NCI-H1092 treated with DMSO at 0.1 percent for 48 hours (cell line): ENCODE measurements at regions not wholly inside any gene's neighbourhood (a gene's known extent, or its start where the extent isn't known, plus 50 kb on each side); places are given as distances from the start of the nearest gene placed in this dataset.

Source experiments
- DNase-seq: peaks from one replicate; lab custom pipeline; 2025; lab: John Stamatoyannopoulos, UW

- no peak for DNase-seq
These were observed 384.6 kb upstream of the SLC30A5 start for GRCh38 chr5:68709239-68709638.

- DNase-seq, result no peak
These were observed 383.3 kb upstream of the SLC30A5 start for GRCh38 chr5:68710514-68710913.

GRCh38 chr5:68711293-68712200, 382.3 kb upstream of the SLC30A5 start:
- no peak for DNase-seq

- no peak for DNase-seq
These were observed 379.0 kb upstream of the SLC30A5 start for GRCh38 chr5:68714810-68715209.

- no peak for DNase-seq
These were observed 372.8 kb upstream of the SLC30A5 start for GRCh38 chr5:68720884-68721610.

GRCh38 chr5:68722357-68722756, 371.5 kb upstream of the SLC30A5 start:
- DNase-seq, result no peak

- DNase-seq, result no peak
These were observed 367.7 kb upstream of the SLC30A5 start for GRCh38 chr5:68725905-68726683.

- DNase-seq, result no peak
These were observed 365.9 kb upstream of the SLC30A5 start for GRCh38 chr5:68727931-68728330.

GRCh38 chr5:68729678-68730077, 364.1 kb upstream of the SLC30A5 start:
- no peak for DNase-seq

GRCh38 chr5:68730220-68730978, 363.4 kb upstream of the SLC30A5 start:
- peak; percentile 1 for DNase-seq

- no peak for DNase-seq
These were observed 362.7 kb upstream of the SLC30A5 start for GRCh38 chr5:68730979-68731654.

- DNase-seq, result no peak
These were observed 361.6 kb upstream of the SLC30A5 start for GRCh38 chr5:68732251-68732650.

GRCh38 chr5:68734781-68735180, 359.0 kb upstream of the SLC30A5 start:
- no peak for DNase-seq

- no peak for DNase-seq
These were observed 355.6 kb upstream of the SLC30A5 start for GRCh38 chr5:68738236-68738635.

- no peak for DNase-seq
These were observed 355.0 kb upstream of the SLC30A5 start for GRCh38 chr5:68738841-68739240.

GRCh38 chr5:68739752-68740151, 354.1 kb upstream of the SLC30A5 start:
- DNase-seq, result no peak

GRCh38 chr5:68740226-68740910, 353.4 kb upstream of the SLC30A5 start:
- DNase-seq, result peak; percentile 41

- no peak for DNase-seq
These were observed 349.6 kb upstream of the SLC30A5 start for GRCh38 chr5:68744206-68744605.

GRCh38 chr5:68745448-68745847, 348.4 kb upstream of the SLC30A5 start:
- no peak for DNase-seq

- no peak for DNase-seq
These were observed 347.6 kb upstream of the SLC30A5 start for GRCh38 chr5:68746220-68746619.
